ENCODE measurements at regions not wholly inside any gene's neighbourhood (a gene's known extent, or its start where the extent isn't known, plus 50 kb on each side); places are given as distances from the start of the nearest gene placed in this dataset.
"Not testable (repeated sequence)": the region's sequence is repeated elsewhere in the genome, so short reads cannot be mapped to it uniquely, and the experiment has no call there.

DNA sequence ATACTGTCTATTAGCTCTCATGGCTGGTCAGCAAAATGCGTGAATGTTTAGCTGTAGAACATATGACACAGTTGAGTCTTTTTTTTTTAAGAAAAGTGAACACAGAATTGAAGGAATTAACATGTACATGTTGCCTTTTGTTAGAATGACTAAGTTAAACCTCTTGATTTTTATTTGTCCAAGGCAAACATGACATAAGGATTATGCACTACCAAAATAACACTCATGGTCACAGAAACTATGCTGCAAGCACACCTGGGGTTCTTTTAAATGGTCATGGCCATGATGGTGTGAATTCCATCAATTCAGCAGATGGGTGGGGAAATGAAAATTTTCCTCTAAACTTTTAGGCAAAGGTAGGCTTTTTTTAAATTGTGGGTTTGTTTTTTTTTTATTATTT, 80.1 kb upstream of the CXCL13 start (continued):
- TF ChIP-seq, protein P1, sequence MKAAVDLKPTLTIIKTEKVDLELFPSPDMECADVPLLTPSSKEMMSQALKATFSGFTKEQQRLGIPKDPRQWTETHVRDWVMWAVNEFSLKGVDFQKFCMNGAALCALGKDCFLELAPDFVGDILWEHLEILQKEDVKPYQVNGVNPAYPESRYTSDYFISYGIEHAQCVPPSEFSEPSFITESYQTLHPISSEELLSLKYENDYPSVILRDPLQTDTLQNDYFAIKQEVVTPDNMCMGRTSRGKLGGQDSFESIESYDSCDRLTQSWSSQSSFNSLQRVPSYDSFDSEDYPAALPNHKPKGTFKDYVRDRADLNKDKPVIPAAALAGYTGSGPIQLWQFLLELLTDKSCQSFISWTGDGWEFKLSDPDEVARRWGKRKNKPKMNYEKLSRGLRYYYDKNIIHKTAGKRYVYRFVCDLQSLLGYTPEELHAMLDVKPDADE (IDR thresholded peaks at IDR 0.05), result no peak
- TF ChIP-seq JUNB (IDR thresholded peaks at IDR 0.05; ENCODE audit: unreplicated experiment), result no peak
- TF ChIP-seq ZNF114 (CRISPR knock-in tag; IDR thresholded peaks at IDR 0.05), result no peak
- no peak for TF ChIP-seq REST (IDR thresholded peaks at IDR 0.05; ENCODE audit: unreplicated experiment)
- no peak for TF ChIP-seq EZH2 (IDR thresholded peaks at IDR 0.05; ENCODE audit: low read depth, unreplicated experiment)

DNA sequence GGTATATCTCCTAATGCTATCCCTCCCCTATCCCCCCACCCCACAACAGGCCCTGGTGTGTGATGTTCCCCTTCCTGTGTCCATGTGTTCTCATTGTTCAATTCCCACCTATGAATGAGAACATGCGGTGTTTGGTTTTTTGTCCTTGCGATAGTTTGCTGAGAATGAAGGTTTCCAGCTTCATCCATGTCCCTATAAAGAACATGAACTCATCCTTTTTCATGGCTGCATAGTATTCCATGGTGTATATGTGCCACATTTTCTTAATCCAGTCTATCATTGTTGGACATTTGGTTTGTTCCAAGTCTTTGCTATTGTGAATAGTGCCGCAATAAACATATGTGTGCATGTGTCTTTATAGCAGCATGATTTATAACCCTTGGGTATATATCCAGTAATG, 77.7 kb upstream of the CXCL13 start:
- DNase-seq (ENCODE audit: low spot score); ATAC-seq; H3K4me1 ChIP-seq (ENCODE audit: insufficient read depth); H3K27ac Mint-ChIP-seq; H3K27ac ChIP-seq (ENCODE audit: low read depth); H3K9me2 ChIP-seq (ENCODE audit: insufficient read depth); H3K36me3 ChIP-seq (ENCODE audit: insufficient read depth); H3K4me3 ChIP-seq; H4K20me1 ChIP-seq (replicated peaks; ENCODE audit: insufficient read depth); H3K4me3 Mint-ChIP-seq; H3F3A ChIP-seq (replicated peaks; ENCODE audit: low read depth); H3K79me2 ChIP-seq (replicated peaks; ENCODE audit: insufficient read depth); H3K4me2 ChIP-seq; H3K36me3 Mint-ChIP-seq (ENCODE audit: low read depth); H3K27me3 ChIP-seq (ENCODE audit: insufficient read depth); H3K27me3 Mint-ChIP-seq (ENCODE audit: insufficient read depth, low read depth, poor library complexity); H2AFZ ChIP-seq; H3K4me1 Mint-ChIP-seq: not testable (repeated sequence)
- H3K9me3 Mint-ChIP-seq, result peaks cover 41% of the 10 kb centered on the region

DNA sequence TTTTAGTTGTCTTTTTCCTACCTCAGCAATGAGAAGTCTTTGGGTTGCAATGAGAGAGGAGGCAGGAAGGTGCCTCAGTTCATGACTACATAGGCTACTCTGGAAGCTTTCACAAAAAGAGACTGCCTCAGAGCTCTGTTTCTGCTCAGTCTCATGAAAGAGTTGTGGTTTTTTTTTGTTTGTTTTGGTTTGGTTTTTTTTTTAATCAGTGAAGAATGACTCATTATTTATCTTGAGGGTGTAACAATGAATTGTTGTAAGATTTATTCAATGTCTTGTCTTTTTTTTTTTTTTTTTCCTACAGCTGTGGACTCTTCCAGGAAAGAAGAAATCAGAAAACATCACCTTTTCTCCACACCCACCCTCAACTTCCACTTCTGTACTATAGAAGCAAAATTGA, 67.5 kb upstream of the CXCL13 start:
- no peak overlapping the region for H2AFZ ChIP-seq
- H3K27me3 Mint-ChIP-seq (ENCODE audit: insufficient read depth, low read depth, poor library complexity), result peaks cover 4% of the 10 kb centered on the region
- no peak overlapping the region for H3K4me3 Mint-ChIP-seq
- ATAC-seq (no peak), DNase-seq (ENCODE audit: low spot score) (no peak)
- H3K4me1 ChIP-seq (ENCODE audit: insufficient read depth), result no peaks in the 10 kb centered on the region
- H4K20me1 ChIP-seq (replicated peaks; ENCODE audit: insufficient read depth), result no peaks in the 10 kb centered on the region
- no peaks in the 10 kb centered on the region for H3K79me2 ChIP-seq (replicated peaks; ENCODE audit: insufficient read depth)
- H3K27me3 ChIP-seq (ENCODE audit: insufficient read depth), result no peaks in the 10 kb centered on the region
- H3K36me3 ChIP-seq (ENCODE audit: insufficient read depth), result no peaks in the 10 kb centered on the region
- peaks cover 13% of the 10 kb centered on the region for H3K9me2 ChIP-seq (ENCODE audit: insufficient read depth)
- H3K4me2 ChIP-seq, result no peak overlapping the region
- H3F3A ChIP-seq (replicated peaks; ENCODE audit: low read depth), result no peaks in the 10 kb centered on the region
- H3K36me3 Mint-ChIP-seq (ENCODE audit: low read depth), result peaks cover 6% of the 10 kb centered on the region
- peaks cover 33% of the 10 kb centered on the region for H3K9me3 Mint-ChIP-seq
- H3K4me3 ChIP-seq, result no peak overlapping the region
- H3K27ac ChIP-seq (ENCODE audit: low read depth), result no peak overlapping the region
- H3K4me1 Mint-ChIP-seq, result no peaks in the 10 kb centered on the region
- H3K27ac Mint-ChIP-seq, result no peak overlapping the region
- TF ChIP-seq CTCF (conservative IDR thresholded peaks at IDR 0.05; ENCODE audit: low read depth in 2 of 2), result no peak
- TF ChIP-seq, protein P1 (IDR thresholded peaks at IDR 0.05), result no peak
